ENCODE measurements at regions not wholly inside any gene's neighbourhood (a gene's known extent, or its start where the extent isn't known, plus 50 kb on each side); places are given as distances from the start of the nearest gene placed in this dataset.

GRCh38 chrX:39827951-39828350, 269.8 kb downstream of the BCOR start:
- DNase-seq (ENCODE audit: low spot score) = no peak

GRCh38 chrX:39828971-39829370, 268.8 kb downstream of the BCOR start:
- DNase-seq (ENCODE audit: low spot score) = no peak

DNA sequence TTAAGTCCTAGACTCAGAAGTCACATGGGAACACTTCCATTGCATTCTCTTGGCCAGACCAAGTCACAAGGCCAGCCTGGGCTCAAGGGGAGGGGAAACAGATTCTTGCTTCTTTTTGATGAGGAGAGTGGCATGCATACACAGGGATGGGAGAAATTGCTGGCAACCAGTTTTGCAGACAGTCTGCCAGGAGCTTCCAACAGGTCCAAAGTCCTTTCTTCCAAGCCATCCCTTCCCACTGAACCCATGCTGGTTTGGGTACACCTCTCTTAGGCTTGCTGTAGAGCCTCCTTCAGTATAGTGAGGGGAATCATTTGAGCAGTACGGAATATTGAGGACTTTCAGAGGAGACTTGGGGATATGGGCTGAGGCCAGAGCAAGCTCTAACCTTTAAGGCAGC, 267.8 kb downstream of the BCOR start:
- DNase-seq (ENCODE audit: low spot score) = no peak

DNA sequence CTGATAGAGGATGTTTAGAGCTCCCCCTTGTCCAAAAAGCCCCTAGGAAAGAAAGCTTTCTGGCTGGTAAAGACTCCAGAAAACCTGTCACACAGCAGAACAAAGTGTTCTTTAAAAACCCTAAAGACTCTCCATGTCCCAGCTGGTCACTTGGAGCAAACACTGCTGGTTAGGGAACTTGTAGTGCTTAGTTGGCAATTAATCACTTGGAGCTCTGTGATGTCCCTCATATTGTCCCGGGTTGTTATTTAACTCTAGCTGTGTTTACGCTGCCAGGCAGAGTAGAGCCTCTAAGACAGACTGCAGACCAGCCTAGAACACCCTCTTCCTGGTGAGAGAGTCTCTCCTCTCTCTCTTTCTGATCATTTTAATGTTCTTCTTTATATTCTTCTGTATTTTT, 267.3 kb downstream of the BCOR start:
- DNase-seq (ENCODE audit: low spot score) = no peak

- no peak for DNase-seq (ENCODE audit: low spot score)
These were observed 265.5 kb downstream of the BCOR start for GRCh38 chrX:39832211-39832610.

GRCh38 chrX:39834600-39834999, 263.2 kb downstream of the BCOR start:
- no peak for DNase-seq (ENCODE audit: low spot score)

GRCh38 chrX:39835241-39835640, 262.5 kb downstream of the BCOR start:
- no peak for DNase-seq (ENCODE audit: low spot score)

DNA sequence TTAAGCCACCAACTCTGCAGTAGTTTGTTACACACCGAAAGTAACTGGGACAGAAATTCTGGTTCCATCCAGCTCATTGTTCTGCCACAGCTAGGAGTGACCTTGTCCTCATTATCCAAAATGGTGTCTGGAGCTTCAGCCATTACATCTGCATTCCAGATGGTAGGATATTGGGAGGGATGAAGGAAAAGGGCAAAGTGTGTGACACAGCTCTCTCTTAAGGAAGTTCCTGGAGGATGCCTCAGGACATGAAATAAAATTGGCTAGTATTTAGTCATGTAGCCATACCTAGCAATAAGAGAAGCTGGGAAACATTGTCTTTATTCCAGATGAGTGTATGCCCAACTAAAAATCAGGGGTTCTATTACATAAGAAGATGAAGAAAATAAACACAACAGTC, 262.0 kb downstream of the BCOR start:
- no peak for DNase-seq (ENCODE audit: low spot score)

- no peak for DNase-seq (ENCODE audit: low spot score)
These were observed 260.8 kb downstream of the BCOR start for GRCh38 chrX:39836802-39837420.

DNA sequence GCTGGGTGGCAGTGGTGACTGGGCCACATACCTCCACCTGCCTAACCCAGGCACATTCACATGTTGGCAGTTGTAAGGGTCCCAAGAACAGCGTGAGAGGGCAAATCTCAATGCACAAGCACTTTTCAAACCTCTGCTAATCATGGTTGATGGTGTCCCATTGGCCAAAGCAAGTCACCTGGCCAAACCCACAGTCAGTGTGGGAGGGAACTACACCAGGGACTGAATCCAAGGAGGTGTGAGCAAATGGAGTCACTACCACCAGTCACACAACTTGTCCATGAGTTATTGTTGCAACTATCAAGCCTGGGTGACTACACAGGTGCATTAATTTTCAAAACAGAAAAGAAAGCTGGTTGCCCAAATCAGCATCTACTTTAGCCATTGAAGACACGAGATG, 260.1 kb downstream of the BCOR start:
- DNase-seq (ENCODE audit: low spot score) = no peak

GRCh38 chrX:39839371-39839770, 258.4 kb downstream of the BCOR start:
- DNase-seq (ENCODE audit: low spot score) = no peak

GRCh38 chrX:39840133-39840532, 257.6 kb downstream of the BCOR start:
- DNase-seq (ENCODE audit: low spot score) = no peak

DNA sequence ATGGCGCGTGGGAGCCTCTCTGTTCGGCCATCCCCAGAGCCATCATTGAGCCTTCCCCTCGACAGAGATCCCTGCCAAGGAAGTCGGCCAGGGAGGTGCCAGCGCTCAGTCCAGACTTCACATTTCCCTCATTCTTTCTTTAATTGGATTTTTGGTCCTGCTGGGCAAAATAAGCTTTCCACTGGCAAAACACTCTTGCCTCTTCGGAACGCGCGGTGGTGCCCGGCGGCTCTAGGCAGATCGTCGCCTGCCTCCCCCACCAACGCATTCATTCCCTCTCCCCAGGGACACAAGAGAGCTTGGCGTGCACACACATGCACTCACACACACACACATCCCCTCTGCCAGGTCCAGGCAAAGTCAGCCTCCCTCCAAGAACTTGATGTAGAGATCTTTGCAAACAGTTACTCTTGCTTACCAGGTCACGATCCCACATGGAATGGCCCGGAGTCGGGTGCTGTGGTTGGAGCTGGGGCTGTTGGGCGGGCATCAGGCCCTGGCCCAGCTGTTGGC, 257.1 kb downstream of the BCOR start:
- DNase-seq (ENCODE audit: low spot score) = no peak

- no peak for DNase-seq (ENCODE audit: low spot score)
These were observed 256.2 kb downstream of the BCOR start for GRCh38 chrX:39841604-39842003.

DNA sequence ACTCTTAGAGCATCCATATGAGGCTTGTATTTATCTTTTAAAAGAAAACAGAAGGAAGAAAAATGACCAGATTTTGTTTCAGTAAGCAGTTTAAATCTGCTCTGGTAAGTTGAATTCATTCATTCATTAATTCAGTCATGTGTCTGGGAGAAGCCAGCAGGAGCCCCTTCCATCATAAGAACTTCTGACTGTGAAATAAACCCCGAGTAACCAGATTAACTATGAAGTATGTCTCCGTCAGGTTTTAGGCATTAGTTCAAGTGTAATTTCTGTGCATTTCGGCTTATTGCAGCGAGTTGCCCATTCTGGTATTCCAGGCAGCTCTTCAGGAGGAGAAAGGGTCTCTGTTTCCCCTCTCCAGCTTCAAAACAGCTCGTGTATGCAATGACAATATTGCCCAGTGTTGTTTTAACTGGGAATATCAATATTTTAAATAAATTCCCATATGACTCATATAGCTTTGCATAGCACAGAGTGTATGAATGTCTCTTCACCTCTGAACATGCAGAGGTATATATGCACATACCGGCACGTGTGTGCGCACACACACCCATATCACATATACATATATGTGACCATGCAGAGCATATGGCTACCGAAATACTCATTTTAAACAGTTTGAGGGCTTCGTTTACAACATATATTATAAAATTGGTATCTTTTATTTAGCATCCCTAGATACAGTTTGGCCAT, 255.3 kb downstream of the BCOR start:
- DNase-seq (ENCODE audit: low spot score) = no peak

DNA sequence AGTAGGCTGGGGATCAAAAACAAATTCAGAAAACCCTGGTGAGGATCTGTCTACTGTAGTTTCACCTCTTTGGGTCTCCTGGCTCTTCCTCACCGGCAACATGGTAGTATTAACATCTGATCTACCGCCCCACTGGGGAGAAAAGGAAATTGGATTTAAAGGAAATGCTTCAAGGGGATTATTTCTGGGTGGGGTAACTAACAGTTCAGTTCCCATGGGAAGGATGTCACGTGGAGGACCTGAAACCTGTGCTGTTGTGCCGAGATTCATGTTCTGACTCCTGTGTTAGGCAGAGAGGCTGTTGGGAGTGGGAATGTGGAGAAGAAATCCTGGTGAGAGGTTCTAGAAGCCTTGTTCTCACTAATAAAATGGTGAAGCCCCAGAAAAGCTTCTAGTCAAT, 254.4 kb downstream of the BCOR start:
- no peak for DNase-seq (ENCODE audit: low spot score)

- DNase-seq (ENCODE audit: low spot score) = no peak
These were observed 252.5 kb downstream of the BCOR start for GRCh38 chrX:39845233-39845632.

DNA sequence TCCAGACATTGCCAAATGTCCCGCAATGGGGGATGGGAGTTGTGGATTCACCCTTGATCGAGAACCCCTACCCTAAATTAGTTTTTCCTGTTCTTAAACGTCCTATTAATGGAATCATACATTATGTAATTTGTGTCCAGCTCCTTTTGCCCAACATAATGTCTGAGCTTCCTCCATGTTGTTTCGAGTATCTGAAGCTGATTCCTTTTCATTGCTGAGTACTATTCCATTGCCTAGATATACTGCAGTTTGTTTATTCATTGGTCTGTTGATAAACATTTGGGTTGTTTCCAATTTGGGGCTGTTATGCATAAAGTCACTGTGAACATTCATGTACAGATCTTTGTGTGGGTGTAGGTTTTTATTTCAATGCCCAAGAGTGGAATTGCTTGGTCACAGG, 251.3 kb downstream of the BCOR start:
- DNase-seq (ENCODE audit: low spot score) = no peak

DNA sequence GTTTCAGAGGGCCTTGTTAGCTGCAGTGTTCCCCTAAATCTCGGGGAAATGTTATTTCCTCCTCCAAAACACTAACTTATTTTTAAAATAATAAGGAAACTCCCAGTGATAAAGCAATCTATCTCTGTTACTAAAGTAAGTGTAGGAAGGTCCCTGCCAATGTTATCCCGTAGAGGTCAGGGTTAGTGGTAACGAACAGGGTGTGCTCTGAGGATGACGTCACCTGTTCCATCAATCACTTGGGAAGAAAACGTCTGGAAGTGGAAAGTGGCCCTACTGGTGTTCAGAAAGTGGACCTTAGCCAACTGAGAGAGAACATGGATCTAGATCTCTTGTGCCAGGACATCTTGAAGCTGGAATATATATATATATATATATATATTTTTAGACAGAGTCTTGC, 249.5 kb downstream of the BCOR start:
- DNase-seq (ENCODE audit: low spot score) = no peak

DNA sequence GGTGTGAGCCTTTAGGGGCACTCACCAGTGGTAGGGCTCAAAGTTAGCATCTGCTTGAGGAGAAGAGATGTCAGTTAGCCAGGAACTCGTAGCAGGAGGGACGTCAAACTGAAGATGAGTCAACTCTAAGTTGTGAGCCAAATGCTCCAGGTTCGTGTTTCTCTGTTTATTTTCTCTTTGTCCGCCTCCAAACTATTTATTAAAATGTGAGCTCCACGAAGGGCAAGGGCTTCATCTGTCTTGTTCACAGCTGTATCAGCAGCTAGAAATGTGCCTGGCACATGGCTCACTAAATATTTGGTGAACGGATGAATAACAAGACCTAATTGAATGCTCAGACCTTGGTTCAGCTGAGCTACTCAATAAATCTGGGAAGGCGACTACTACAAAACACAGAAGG, 248.9 kb downstream of the BCOR start:
- DNase-seq (ENCODE audit: low spot score) = no peak

DNA sequence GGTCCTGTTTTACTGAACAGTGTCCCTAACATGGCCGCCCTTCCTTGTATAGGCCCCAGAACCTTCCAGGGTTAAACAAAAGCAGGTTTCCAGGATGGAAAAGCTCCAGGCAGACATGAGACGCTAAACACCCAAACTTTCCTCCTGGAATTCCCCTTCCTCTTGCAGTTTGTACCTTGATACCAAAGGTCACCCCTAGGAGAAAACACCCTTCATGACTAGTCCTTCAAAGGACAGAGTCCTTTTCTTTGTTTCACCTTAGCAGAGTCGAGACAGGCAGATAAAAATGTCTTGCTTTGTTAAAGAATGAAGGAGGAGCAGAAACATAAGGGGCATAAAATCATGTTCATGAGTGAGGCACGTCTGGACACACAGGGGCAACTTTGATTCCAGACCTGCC, 247.5 kb downstream of the BCOR start:
- no peak for DNase-seq (ENCODE audit: low spot score)

GRCh38 chrX:39850630-39851152, 247.1 kb downstream of the BCOR start:
- DNase-seq (ENCODE audit: low spot score) = no peak

DNA sequence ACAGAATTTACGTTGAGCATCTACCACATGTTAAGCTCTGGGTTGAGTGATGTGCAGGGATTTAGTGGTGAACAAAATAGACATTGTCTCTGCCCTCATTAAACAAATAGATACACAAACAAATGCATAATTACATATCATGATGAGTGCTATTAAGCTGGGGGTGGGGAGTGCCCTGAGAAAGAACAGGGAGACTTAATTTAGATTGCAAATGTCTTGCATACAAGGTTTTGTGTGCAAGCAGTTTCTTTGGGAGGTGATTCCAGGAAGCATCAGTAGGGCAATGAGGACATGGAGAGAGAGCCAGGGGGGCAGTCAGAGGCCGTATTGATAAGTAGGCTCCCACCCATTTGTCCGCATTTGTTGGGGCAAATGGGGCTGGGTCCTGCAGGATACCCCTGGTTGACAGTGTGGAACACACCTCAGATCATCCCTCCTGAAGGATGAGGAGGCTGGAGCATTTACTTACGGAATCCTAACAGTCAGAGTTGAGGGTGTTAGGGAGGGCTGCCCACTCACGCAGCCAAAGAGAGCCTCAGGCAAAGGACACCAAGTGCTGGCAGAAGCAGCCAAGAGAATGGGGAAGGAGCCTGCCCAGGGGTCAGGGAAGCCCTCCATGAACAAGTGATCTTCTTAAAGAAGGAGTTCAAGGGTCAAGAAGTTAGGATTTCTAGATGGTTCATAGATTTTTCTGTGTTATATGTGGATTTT, 245.9 kb downstream of the BCOR start:
- no peak for DNase-seq (ENCODE audit: low spot score)
